ENCODE measurements at regions not wholly inside any gene's neighbourhood (a gene's known extent, or its start where the extent isn't known, plus 50 kb on each side); places are given as distances from the start of the nearest gene placed in this dataset.

DNA sequence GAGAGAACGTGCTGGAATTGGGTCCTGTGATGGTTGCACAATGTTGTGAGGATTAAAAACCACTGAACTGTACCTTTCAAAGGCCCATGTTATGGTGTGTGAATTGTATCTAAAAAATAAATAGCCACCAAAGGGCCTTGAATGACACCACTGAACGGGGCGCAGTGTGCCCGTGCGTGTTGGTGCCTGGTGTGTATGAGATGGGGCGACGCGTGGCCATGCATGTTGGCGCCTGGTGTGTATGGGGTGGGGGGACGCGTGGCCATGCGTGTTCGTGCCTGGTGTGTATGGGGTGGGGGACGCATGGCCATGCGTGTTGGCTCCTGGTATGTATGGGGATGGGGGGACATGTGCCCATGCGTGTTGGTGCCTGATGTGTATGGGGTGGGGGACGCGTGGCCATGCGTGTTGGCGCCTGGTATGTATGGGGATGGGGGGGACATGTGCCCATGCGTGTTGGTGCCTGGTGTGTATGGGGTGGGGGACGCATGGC is 66.6 kb upstream of the HELT start:
- TF ChIP-seq, protein P1, sequence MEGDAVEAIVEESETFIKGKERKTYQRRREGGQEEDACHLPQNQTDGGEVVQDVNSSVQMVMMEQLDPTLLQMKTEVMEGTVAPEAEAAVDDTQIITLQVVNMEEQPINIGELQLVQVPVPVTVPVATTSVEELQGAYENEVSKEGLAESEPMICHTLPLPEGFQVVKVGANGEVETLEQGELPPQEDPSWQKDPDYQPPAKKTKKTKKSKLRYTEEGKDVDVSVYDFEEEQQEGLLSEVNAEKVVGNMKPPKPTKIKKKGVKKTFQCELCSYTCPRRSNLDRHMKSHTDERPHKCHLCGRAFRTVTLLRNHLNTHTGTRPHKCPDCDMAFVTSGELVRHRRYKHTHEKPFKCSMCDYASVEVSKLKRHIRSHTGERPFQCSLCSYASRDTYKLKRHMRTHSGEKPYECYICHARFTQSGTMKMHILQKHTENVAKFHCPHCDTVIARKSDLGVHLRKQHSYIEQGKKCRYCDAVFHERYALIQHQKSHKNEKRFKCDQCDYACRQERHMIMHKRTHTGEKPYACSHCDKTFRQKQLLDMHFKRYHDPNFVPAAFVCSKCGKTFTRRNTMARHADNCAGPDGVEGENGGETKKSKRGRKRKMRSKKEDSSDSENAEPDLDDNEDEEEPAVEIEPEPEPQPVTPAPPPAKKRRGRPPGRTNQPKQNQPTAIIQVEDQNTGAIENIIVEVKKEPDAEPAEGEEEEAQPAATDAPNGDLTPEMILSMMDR (IDR thresholded peaks at IDR 0.05; ENCODE audit: control insufficient read depth, insufficient read depth, low read depth, low read length, missing control alignments), result no peak
- no peak overlapping the region for H3K4me3 ChIP-seq (ENCODE audit: control insufficient read depth, low read depth, low read length)
- no peak for DNase-seq (ENCODE audit: low read depth)

DNA sequence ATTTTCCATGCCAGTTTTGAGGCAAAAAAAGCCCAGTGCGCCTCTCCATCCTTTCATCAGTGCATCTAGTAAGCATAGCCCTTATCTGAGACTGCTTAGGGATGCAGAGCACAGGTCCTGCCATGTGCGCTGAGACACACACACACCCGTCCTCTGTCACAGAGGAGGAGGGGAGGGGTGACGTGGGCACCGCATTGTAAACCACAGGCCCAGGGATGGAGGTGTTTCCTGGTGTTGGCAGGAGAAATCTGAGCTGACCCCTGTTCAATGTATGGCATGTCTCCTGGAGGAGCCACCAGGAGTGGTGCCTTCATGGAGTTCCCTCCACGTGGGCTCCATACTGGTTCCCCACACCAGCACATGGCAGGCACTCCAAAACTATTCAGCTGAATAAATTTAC is 65.8 kb upstream of the HELT start:
- TF ChIP-seq, protein P1 (IDR thresholded peaks at IDR 0.05; ENCODE audit: control insufficient read depth, insufficient read depth, low read depth, low read length, missing control alignments), result no peak
- no peak overlapping the region for H3K4me3 ChIP-seq (ENCODE audit: control insufficient read depth, low read depth, low read length)
- no peak for DNase-seq (ENCODE audit: low read depth)

DNA sequence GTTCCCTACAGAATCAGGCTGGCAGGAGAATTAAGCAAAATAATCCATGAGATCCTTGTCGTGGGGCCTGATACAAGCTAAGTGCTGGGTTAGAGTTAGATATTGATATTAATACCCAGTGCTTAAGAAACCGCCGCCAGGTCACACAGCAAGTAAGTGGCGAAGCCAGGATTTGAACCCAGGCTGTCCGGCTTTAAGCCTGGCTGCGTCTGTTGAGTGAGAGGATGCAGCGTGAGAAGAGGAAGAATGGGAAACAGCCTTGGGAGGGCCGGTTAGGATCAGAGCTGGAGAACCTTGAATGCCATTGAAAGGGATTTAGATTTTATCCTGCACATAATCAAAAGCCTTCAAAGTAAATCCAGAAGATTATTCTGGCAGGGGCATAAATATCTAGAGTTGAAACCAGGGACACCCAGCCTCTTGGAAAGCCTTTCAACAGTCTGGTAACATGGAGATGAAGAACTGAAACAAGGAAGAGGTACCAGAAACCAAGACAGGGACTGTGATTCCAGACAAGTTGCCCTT is 64.8 kb upstream of the HELT start:
- TF ChIP-seq, protein P1 (IDR thresholded peaks at IDR 0.05; ENCODE audit: control insufficient read depth, insufficient read depth, low read depth, low read length, missing control alignments), result no peak
- no peak overlapping the region for H3K4me3 ChIP-seq (ENCODE audit: control insufficient read depth, low read depth, low read length)
- no peak for DNase-seq (ENCODE audit: low read depth)

DNA sequence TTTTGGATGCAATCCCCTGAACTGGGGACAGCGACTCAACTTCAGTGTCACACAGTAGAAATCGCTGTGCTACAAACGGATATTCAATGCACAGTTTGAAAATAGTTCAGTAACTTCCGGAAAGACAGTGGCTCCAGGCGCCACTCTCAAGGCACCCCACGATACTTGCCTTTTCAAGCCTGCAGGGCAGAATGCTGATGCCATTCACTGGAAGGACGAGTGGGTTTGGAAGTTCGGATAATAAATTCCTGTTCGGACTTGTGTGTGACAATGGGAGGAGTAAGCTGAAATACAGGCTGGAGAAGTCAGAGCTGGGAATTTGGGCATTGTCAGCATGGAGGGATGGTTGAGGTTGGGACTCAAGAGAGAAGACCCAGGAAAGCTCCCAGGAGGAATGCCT is 64.3 kb upstream of the HELT start:
- TF ChIP-seq, protein P1 (IDR thresholded peaks at IDR 0.05; ENCODE audit: control insufficient read depth, insufficient read depth, low read depth, low read length, missing control alignments), result no peak
- no peak for DNase-seq (ENCODE audit: low read depth)
- no peak overlapping the region for H3K4me3 ChIP-seq (ENCODE audit: control insufficient read depth, low read depth, low read length)

DNA sequence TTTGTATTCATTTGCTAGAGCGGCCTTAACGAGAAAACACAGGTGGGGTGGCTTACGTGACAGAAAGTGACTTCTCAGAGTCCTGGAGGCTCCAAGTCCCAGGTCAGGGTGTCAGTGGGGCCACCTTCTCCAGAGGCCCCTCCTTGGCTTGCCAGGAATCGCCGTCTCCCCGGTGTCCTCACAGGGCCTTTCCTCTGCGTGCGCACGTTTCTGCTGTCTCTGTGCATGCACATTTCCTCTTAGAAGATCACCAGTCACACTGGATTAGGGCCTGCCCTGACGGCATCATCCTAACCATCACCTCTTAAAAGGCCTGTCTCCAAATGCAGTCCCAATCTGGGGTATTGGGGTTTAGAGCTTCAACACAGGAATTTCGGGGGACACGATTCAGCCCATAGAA is 63.8 kb upstream of the HELT start:
- no peak for DNase-seq (ENCODE audit: low read depth)
- TF ChIP-seq, protein P1 (IDR thresholded peaks at IDR 0.05; ENCODE audit: control insufficient read depth, insufficient read depth, low read depth, low read length, missing control alignments), result no peak

DNA sequence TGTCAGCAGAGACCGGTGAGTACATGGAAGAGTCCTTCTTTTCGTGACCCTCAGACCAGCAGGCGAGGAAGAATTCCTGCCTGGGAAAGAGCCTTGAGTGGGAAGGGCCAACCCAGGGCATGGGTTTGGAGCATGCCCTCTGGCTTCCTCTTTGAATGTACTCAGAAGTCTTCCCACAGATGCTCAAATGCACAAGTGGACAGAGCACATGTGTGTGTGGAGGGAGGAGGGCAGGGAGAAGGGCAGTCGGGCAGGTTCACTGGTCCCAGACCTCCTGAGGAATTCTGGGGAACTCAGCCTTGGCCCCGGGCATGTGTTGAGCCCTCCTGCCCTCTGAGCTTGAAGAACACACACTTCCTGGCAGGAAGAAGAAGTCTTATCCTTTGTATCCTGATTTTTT is 63.2 kb upstream of the HELT start:
- no peak for DNase-seq (ENCODE audit: low read depth)
- H3K4me3 ChIP-seq (ENCODE audit: control insufficient read depth, low read depth, low read length), result no peak overlapping the region
- TF ChIP-seq, protein P1 (IDR thresholded peaks at IDR 0.05; ENCODE audit: control insufficient read depth, insufficient read depth, low read depth, low read length, missing control alignments), result no peak

More for the DNA sequence above, 63.8 kb upstream of the HELT start:
- no peak overlapping the region for H3K4me3 ChIP-seq (ENCODE audit: control insufficient read depth, low read depth, low read length)

DNA sequence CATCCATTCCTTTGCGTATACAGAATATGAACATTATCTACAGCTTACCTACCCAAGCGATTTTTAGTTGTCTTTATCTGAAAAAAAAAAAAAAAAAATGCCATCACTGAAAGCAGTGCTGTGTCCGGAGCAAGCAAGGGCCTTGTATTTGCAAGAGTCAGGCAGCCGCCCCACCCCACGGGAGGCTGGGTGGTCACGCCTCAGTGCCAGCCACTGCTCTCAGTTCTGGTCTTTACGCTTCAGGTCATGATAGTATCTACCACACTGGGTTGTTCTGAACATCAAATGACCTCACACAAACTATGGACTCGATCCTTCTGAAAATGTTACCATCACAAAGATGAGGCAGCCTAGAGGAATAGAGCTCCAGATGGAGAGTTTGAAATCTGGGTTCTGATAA is 62.7 kb upstream of the HELT start:
- TF ChIP-seq, protein P1 (IDR thresholded peaks at IDR 0.05; ENCODE audit: control insufficient read depth, insufficient read depth, low read depth, low read length, missing control alignments), result no peak
- DNase-seq (ENCODE audit: low read depth), result no peak
- no peak overlapping the region for H3K4me3 ChIP-seq (ENCODE audit: control insufficient read depth, low read depth, low read length)

Data from AG09309 (cell line).